Esophagus squamous epithelium (tissue), 4 donors: ENCODE measurements at regions not wholly inside any gene's neighbourhood (a gene's known extent, or its start where the extent isn't known, plus 50 kb on each side); places are given as distances from the start of the nearest gene placed in this dataset.
A peak's percentile ranks its signal among the peaks of the same experiment; 100 is the strongest.

Source experiments
- POLR2A ChIP-seq, 4 donors: fragments of 450-650 bp; IDR thresholded peaks; one replicate each; pipeline ENCODE4 v1.6.1; 2017; ENCODE audit warnings: antibody characterized with exemption in 4 of 4, mild to moderate bottlenecking in 4 of 4, moderate library complexity in 3 of 4
- TF ChIP-seq, protein P1 (sequence below), 6 experiments: fragments of 450-650 bp in 4 of 6; fragments of 200-600 bp in 2 of 6; sonication (generic) in 2 of 6; IDR thresholded peaks; one replicate each; pipeline ENCODE4 v1.5.1; 2016 to 2019; ENCODE audit warnings: antibody characterized with exemption in 6 of 6, mild to moderate bottlenecking in 4 of 6, moderate library complexity in 4 of 6

- TF ChIP-seq, protein P1, sequence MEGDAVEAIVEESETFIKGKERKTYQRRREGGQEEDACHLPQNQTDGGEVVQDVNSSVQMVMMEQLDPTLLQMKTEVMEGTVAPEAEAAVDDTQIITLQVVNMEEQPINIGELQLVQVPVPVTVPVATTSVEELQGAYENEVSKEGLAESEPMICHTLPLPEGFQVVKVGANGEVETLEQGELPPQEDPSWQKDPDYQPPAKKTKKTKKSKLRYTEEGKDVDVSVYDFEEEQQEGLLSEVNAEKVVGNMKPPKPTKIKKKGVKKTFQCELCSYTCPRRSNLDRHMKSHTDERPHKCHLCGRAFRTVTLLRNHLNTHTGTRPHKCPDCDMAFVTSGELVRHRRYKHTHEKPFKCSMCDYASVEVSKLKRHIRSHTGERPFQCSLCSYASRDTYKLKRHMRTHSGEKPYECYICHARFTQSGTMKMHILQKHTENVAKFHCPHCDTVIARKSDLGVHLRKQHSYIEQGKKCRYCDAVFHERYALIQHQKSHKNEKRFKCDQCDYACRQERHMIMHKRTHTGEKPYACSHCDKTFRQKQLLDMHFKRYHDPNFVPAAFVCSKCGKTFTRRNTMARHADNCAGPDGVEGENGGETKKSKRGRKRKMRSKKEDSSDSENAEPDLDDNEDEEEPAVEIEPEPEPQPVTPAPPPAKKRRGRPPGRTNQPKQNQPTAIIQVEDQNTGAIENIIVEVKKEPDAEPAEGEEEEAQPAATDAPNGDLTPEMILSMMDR (IDR thresholded peaks at IDR 0.05), result peak in 1 of 6 experiments; percentile 3
- TF ChIP-seq POLR2A (IDR thresholded peaks at IDR 0.05), result no peak
Observed at GRCh38 chr13:50644081-50644871, 199.2 kb downstream of the DLEU7 start.
